ENCODE measurements at regions not wholly inside any gene's neighbourhood (a gene's known extent, or its start where the extent isn't known, plus 50 kb on each side); places are given as distances from the start of the nearest gene placed in this dataset.
A peak's percentile ranks its signal among the peaks of the same experiment; 100 is the strongest.
"Not testable (repeated sequence)": the region's sequence is repeated elsewhere in the genome, so short reads cannot be mapped to it uniquely, and the experiment has no call there.

- H3K4me1 ChIP-seq (ENCODE audit: control insufficient read depth, insufficient read depth, low read length), result no peaks in the 10 kb centered on the region
- H3K27ac ChIP-seq (ENCODE audit: low read length), result no peak overlapping the region
- peak; percentile 77 for DNase-seq
- H3K27me3 ChIP-seq (ENCODE audit: control insufficient read depth, insufficient read depth, low read length), result no peaks in the 10 kb centered on the region
- H3K36me3 ChIP-seq (ENCODE audit: control insufficient read depth, insufficient read depth, low read length), result no peaks in the 10 kb centered on the region
- WGBS (ENCODE audit: insufficient coverage), result no CpG with 5 or more reads among the region's 1 CpG
- no peaks in the 10 kb centered on the region for H3K9me3 ChIP-seq (replicated peaks; ENCODE audit: control insufficient read depth, low read depth, low read length)
- no peak overlapping the region for H3K4me3 ChIP-seq (ENCODE audit: low read length)
These were observed 142.0 kb upstream of the CDH11 start for GRCh38 chr16:65263896-65264295.

GRCh38 chr16:65260746-65261145, 138.9 kb upstream of the CDH11 start:
- no peaks in the 10 kb centered on the region for H3K27me3 ChIP-seq (ENCODE audit: control insufficient read depth, insufficient read depth, low read length)
- no peak overlapping the region for H3K4me3 ChIP-seq (ENCODE audit: low read length)
- DNase-seq, result peak; percentile 92
- H3K4me1 ChIP-seq (ENCODE audit: control insufficient read depth, insufficient read depth, low read length), result no peaks in the 10 kb centered on the region
- WGBS (ENCODE audit: insufficient coverage), result no CpG with 5 or more reads among the region's 1 CpG
- H3K27ac ChIP-seq (ENCODE audit: low read length), result no peak overlapping the region
- H3K36me3 ChIP-seq (ENCODE audit: control insufficient read depth, insufficient read depth, low read length), result no peaks in the 10 kb centered on the region
- no peaks in the 10 kb centered on the region for H3K9me3 ChIP-seq (replicated peaks; ENCODE audit: control insufficient read depth, low read depth, low read length)

- Histone ChIP-seq H3K36me3 (ENCODE audit: control insufficient read depth, insufficient read depth, low read length) (no peaks in the 10 kb centered on the region), H3K4me3 (ENCODE audit: low read length) (no peak overlapping the region), H3K4me1 (ENCODE audit: control insufficient read depth, insufficient read depth, low read length) (no peaks in the 10 kb centered on the region), H3K27me3 (ENCODE audit: control insufficient read depth, insufficient read depth, low read length) (no peaks in the 10 kb centered on the region), H3K9me3 (replicated peaks; ENCODE audit: control insufficient read depth, low read depth, low read length) (no peaks in the 10 kb centered on the region), H3K27ac (ENCODE audit: low read length) (no peak overlapping the region)
- WGBS (ENCODE audit: insufficient coverage), result no CpG with 5 or more reads among the region's 1 CpG
- peak; percentile 11 for DNase-seq
These were observed 132.3 kb upstream of the CDH11 start for GRCh38 chr16:65254144-65254543.

- H3K27ac ChIP-seq (ENCODE audit: low read length), result no peak overlapping the region
- WGBS (ENCODE audit: insufficient coverage), result 66% methylated on average over 4 of the region's 8 CpGs
- no peak overlapping the region for H3K4me3 ChIP-seq (ENCODE audit: low read length)
- H3K27me3 ChIP-seq (ENCODE audit: control insufficient read depth, insufficient read depth, low read length), result no peaks in the 10 kb centered on the region
- H3K9me3 ChIP-seq (replicated peaks; ENCODE audit: control insufficient read depth, low read depth, low read length), result no peaks in the 10 kb centered on the region
- DNase-seq, result peak; percentile 67
- H3K4me1 ChIP-seq (ENCODE audit: control insufficient read depth, insufficient read depth, low read length), result no peaks in the 10 kb centered on the region
- no peaks in the 10 kb centered on the region for H3K36me3 ChIP-seq (ENCODE audit: control insufficient read depth, insufficient read depth, low read length)
These were observed 127.9 kb upstream of the CDH11 start for GRCh38 chr16:65249768-65250167.

GRCh38 chr16:65244787-65245186, 122.9 kb upstream of the CDH11 start:
- Histone ChIP-seq H3K27me3 (ENCODE audit: control insufficient read depth, insufficient read depth, low read length) (no peaks in the 10 kb centered on the region), H3K27ac (ENCODE audit: low read length) (no peak overlapping the region), H3K4me1 (ENCODE audit: control insufficient read depth, insufficient read depth, low read length) (no peaks in the 10 kb centered on the region), H3K4me3 (ENCODE audit: low read length) (no peak overlapping the region), H3K9me3 (replicated peaks; ENCODE audit: control insufficient read depth, low read depth, low read length) (no peaks in the 10 kb centered on the region), H3K36me3 (ENCODE audit: control insufficient read depth, insufficient read depth, low read length) (no peaks in the 10 kb centered on the region)
- no CpG with 5 or more reads among the region's 2 CpGs for WGBS (ENCODE audit: insufficient coverage)
- DNase-seq, result no peak

GRCh38 chr16:65235339-65236177, 113.7 kb upstream of the CDH11 start:
- no peak for DNase-seq
- H3K36me3 ChIP-seq (ENCODE audit: control insufficient read depth, insufficient read depth, low read length), result no peaks in the 10 kb centered on the region
- no CpG with 5 or more reads among the region's 9 CpGs for WGBS (ENCODE audit: insufficient coverage)
- no peaks in the 10 kb centered on the region for H3K27me3 ChIP-seq (ENCODE audit: control insufficient read depth, insufficient read depth, low read length)
- H3K9me3 ChIP-seq (replicated peaks; ENCODE audit: control insufficient read depth, low read depth, low read length), result no peaks in the 10 kb centered on the region
- H3K4me3 ChIP-seq (ENCODE audit: low read length), result no peak overlapping the region
- H3K4me1 ChIP-seq (ENCODE audit: control insufficient read depth, insufficient read depth, low read length), result no peaks in the 10 kb centered on the region
- H3K27ac ChIP-seq (ENCODE audit: low read length), result no peak overlapping the region

GRCh38 chr16:65234721-65235320, 113.0 kb upstream of the CDH11 start:
- not testable (repeated sequence) for H3K36me3 ChIP-seq (ENCODE audit: control insufficient read depth, insufficient read depth, low read length); H3K4me3 ChIP-seq (ENCODE audit: low read length); H3K9me3 ChIP-seq (replicated peaks; ENCODE audit: control insufficient read depth, low read depth, low read length); H3K27me3 ChIP-seq (ENCODE audit: control insufficient read depth, insufficient read depth, low read length); DNase-seq; H3K4me1 ChIP-seq (ENCODE audit: control insufficient read depth, insufficient read depth, low read length); H3K27ac ChIP-seq (ENCODE audit: low read length)
- WGBS (ENCODE audit: insufficient coverage), result 90% methylated on average over 9 of the region's 16 CpGs

- Histone ChIP-seq H3K4me3 (ENCODE audit: low read length) (no peak overlapping the region), H3K27ac (ENCODE audit: low read length) (no peak overlapping the region), H3K9me3 (replicated peaks; ENCODE audit: control insufficient read depth, low read depth, low read length) (no peaks in the 10 kb centered on the region), H3K4me1 (ENCODE audit: control insufficient read depth, insufficient read depth, low read length) (no peaks in the 10 kb centered on the region), H3K27me3 (ENCODE audit: control insufficient read depth, insufficient read depth, low read length) (peaks cover 2% of the 10 kb centered on the region), H3K36me3 (ENCODE audit: control insufficient read depth, insufficient read depth, low read length) (no peaks in the 10 kb centered on the region)
- 71% methylated on average over 2 of the region's 3 CpGs for WGBS (ENCODE audit: insufficient coverage)
- no peak for DNase-seq
These were observed 107.4 kb upstream of the CDH11 start for GRCh38 chr16:65229191-65229662.

- Histone ChIP-seq H3K36me3 (ENCODE audit: control insufficient read depth, insufficient read depth, low read length) (no peaks in the 10 kb centered on the region), H3K4me3 (ENCODE audit: low read length) (no peak overlapping the region), H3K27ac (ENCODE audit: low read length) (no peak overlapping the region), H3K4me1 (ENCODE audit: control insufficient read depth, insufficient read depth, low read length) (no peaks in the 10 kb centered on the region), H3K9me3 (replicated peaks; ENCODE audit: control insufficient read depth, low read depth, low read length) (no peaks in the 10 kb centered on the region), H3K27me3 (ENCODE audit: control insufficient read depth, insufficient read depth, low read length) (peaks cover 2% of the 10 kb centered on the region)
- DNase-seq, result no peak
- WGBS (ENCODE audit: insufficient coverage), result no CpG with 5 or more reads among the region's 1 CpG
These were observed 105.4 kb upstream of the CDH11 start for GRCh38 chr16:65227150-65227835.

GRCh38 chr16:65226077-65226476, 104.2 kb upstream of the CDH11 start:
- Histone ChIP-seq H3K27me3 (ENCODE audit: control insufficient read depth, insufficient read depth, low read length) (peaks cover 2% of the 10 kb centered on the region), H3K27ac (ENCODE audit: low read length) (no peak overlapping the region), H3K4me1 (ENCODE audit: control insufficient read depth, insufficient read depth, low read length) (no peaks in the 10 kb centered on the region), H3K36me3 (ENCODE audit: control insufficient read depth, insufficient read depth, low read length) (no peaks in the 10 kb centered on the region), H3K4me3 (ENCODE audit: low read length) (no peak overlapping the region), H3K9me3 (replicated peaks; ENCODE audit: control insufficient read depth, low read depth, low read length) (no peaks in the 10 kb centered on the region)
- 86% methylated on average over 1 of the region's 1 CpG for WGBS (ENCODE audit: insufficient coverage)
- DNase-seq, result no peak

All from muscle of leg (tissue), 3 donors.